Brain microvascular endothelial cell (primary cell): ENCODE measurements at regions not wholly inside any gene's neighbourhood (a gene's known extent, or its start where the extent isn't known, plus 50 kb on each side); places are given as distances from the start of the nearest gene placed in this dataset.
"Not testable (repeated sequence)": the region's sequence is repeated elsewhere in the genome, so short reads cannot be mapped to it uniquely, and the experiment has no call there.

ENCODE experiments used
- DNase-seq: peaks from one replicate; pipeline ENCODE4 v3.0.0-alpha.2; 2020
- H3K27ac ChIP-seq: fragments of 250-450 bp; sonication (Bioruptor Pico); 2 replicates; pipeline ENCODE4 v1.5.1; 2020; ENCODE audit warnings: mild to moderate bottlenecking, moderate library complexity
- H3K27me3 ChIP-seq: fragments of 250-450 bp; sonication (Bioruptor Pico); replicated peaks from 2 replicates; pipeline ENCODE4 v1.5.1; 2020; ENCODE audit warnings: mild to moderate bottlenecking
- H3K36me3 ChIP-seq: fragments of 250-450 bp; sonication (Bioruptor Pico); replicated peaks from 2 replicates; pipeline ENCODE4 v1.5.1; 2020; ENCODE audit warnings: mild to moderate bottlenecking
- H3K4me3 ChIP-seq: 2 replicates; pipeline ENCODE4 v1.5.1; 2011; ENCODE audit warnings: low read depth, mild to moderate bottlenecking, control low read depth, low read length, moderate library complexity
- CTCF ChIP-seq: IDR thresholded peaks from 2 replicates; pipeline ENCODE4 v1.5.1; 2011; ENCODE audit warnings: low read depth, mild to moderate bottlenecking, moderate library complexity, low read length, control low read depth, inconsistent platforms; ENCODE audit errors: missing control alignments
- in situ Hi-C: cut with HindIII; loops from 2 replicates; pipeline ENCODE4 v1.10.0; 2017; ENCODE audit warnings: low sequenced_read_pairs, low pct_ligation_motif_present

GRCh38 chr5:125236007-125236406, 489.6 kb upstream of the ZNF608 start:
- no peak for DNase-seq
- in situ Hi-C loops: no loop called here
- no peak for TF ChIP-seq CTCF
- Histone ChIP-seq H3K4me3 (no peak overlapping the region), H3K36me3 (no peaks in the 10 kb centered on the region), H3K27ac (no peak overlapping the region), H3K27me3 (no peaks in the 10 kb centered on the region)

- Histone ChIP-seq H3K27ac (no peak overlapping the region), H3K36me3 (no peaks in the 10 kb centered on the region), H3K27me3 (no peaks in the 10 kb centered on the region), H3K4me3 (no peak overlapping the region)
- no peak for DNase-seq
- in situ Hi-C loops: no loop called here
- TF ChIP-seq CTCF: no peak
Measured at GRCh38 chr5:125236981-125237380, 490.5 kb upstream of the ZNF608 start.

GRCh38 chr5:125244531-125244930, 498.1 kb upstream of the ZNF608 start:
- in situ Hi-C loops: no loop called here
- no peak for DNase-seq
- no peak overlapping the region for H3K27ac ChIP-seq
- no peak overlapping the region for H3K4me3 ChIP-seq
- no peak for TF ChIP-seq CTCF
- H3K36me3 ChIP-seq: no peaks in the 10 kb centered on the region
- no peaks in the 10 kb centered on the region for H3K27me3 ChIP-seq

- H3K27me3 ChIP-seq: no peaks in the 10 kb centered on the region
- TF ChIP-seq CTCF: no peak
- H3K36me3 ChIP-seq: no peaks in the 10 kb centered on the region
- H3K27ac ChIP-seq: no peak overlapping the region
- in situ Hi-C loops: no loop called here
- H3K4me3 ChIP-seq: no peak overlapping the region
- DNase-seq: no peak
Measured at GRCh38 chr5:125245216-125245615, 498.8 kb upstream of the ZNF608 start.

GRCh38 chr5:125249400-125249799, 503.0 kb upstream of the ZNF608 start:
- H3K27me3 ChIP-seq: no peaks in the 10 kb centered on the region
- TF ChIP-seq CTCF: no peak
- H3K36me3 ChIP-seq: no peaks in the 10 kb centered on the region
- H3K27ac ChIP-seq: no peak overlapping the region
- DNase-seq: no peak
- no peak overlapping the region for H3K4me3 ChIP-seq
- in situ Hi-C loops: no loop called here

GRCh38 chr5:125251703-125252102, 505.3 kb upstream of the ZNF608 start:
- Histone ChIP-seq H3K36me3 (no peaks in the 10 kb centered on the region), H3K27ac (no peak overlapping the region), H3K27me3 (no peaks in the 10 kb centered on the region), H3K4me3 (no peak overlapping the region)
- in situ Hi-C loops: no loop called here
- TF ChIP-seq CTCF: no peak
- DNase-seq: no peak

GRCh38 chr5:125253634-125254033, 507.2 kb upstream of the ZNF608 start:
- H3K27me3 ChIP-seq, H3K4me3 ChIP-seq, H3K36me3 ChIP-seq, H3K27ac ChIP-seq, in situ Hi-C loops, DNase-seq: not testable (repeated sequence)
